Mucosa of stomach (tissue), 1 donor: ENCODE measurements at regions not wholly inside any gene's neighbourhood (a gene's known extent, or its start where the extent isn't known, plus 50 kb on each side); places are given as distances from the start of the nearest gene placed in this dataset.

Source experiments
- H3K27me3 ChIP-seq: one replicate; pipeline ENCODE4 v1.7.0; 2013; ENCODE audit warnings: mild to moderate bottlenecking, low read length; ENCODE audit not compliant: control insufficient read depth, insufficient read depth
- H3K36me3 ChIP-seq: one replicate; pipeline ENCODE4 v1.7.0; 2013; ENCODE audit warnings: low read length; ENCODE audit not compliant: control insufficient read depth, insufficient read depth
- H3K4me1 ChIP-seq: one replicate; pipeline ENCODE4 v1.7.0; 2013; ENCODE audit warnings: mild to moderate bottlenecking, low read length; ENCODE audit not compliant: control insufficient read depth, insufficient read depth
- H3K4me3 ChIP-seq: one replicate; pipeline ENCODE4 v1.7.0; 2013; ENCODE audit warnings: low read length
- H3K9ac ChIP-seq: one replicate; pipeline ENCODE4 v1.7.0; 2013; ENCODE audit warnings: mild to moderate bottlenecking, low read length, moderate library complexity
- H3K9me3 ChIP-seq: one replicate; pipeline ENCODE4 v1.7.0; 2013; ENCODE audit warnings: mild to moderate bottlenecking, low read length, moderate library complexity; ENCODE audit not compliant: control insufficient read depth
- donor health status: Pancreatic carcinoma.

GRCh38 chr16:55938126-55938525, 63.0 kb upstream of the CES5A start:
- no peaks in the 10 kb centered on the region for H3K27me3 ChIP-seq
- no peaks in the 10 kb centered on the region for H3K36me3 ChIP-seq
- H3K4me1 ChIP-seq = no peaks in the 10 kb centered on the region
- H3K9me3 ChIP-seq = no peaks in the 10 kb centered on the region
- no peak overlapping the region for H3K4me3 ChIP-seq
- H3K9ac ChIP-seq = no peak overlapping the region

- Histone ChIP-seq H3K4me1 (no peaks in the 10 kb centered on the region), H3K27me3 (no peaks in the 10 kb centered on the region), H3K4me3 (no peak overlapping the region), H3K36me3 (no peaks in the 10 kb centered on the region), H3K9me3 (no peaks in the 10 kb centered on the region), H3K9ac (no peak overlapping the region)
Measured at GRCh38 chr16:55933038-55933437, 57.9 kb upstream of the CES5A start.

DNA sequence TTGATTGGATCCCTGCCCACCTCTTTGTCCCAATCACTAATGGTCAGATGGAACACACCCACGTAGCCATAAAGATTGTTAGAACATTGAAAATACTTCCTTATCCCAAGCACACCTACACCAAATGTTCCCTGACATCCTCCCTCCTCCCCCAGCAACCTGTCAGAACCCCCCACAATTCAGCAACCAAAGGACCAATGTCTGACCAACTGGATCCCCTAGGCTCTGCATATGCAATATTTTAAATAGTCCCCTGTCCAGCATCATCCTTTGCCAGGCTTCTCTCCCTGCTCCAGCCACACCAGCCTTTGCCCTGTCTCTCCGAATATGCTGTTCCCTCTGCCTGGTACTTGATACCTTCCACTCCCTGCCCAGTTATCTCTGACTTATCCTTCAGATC, 54.9 kb upstream of the CES5A start:
- Histone ChIP-seq H3K9ac (no peak overlapping the region), H3K9me3 (no peaks in the 10 kb centered on the region), H3K27me3 (no peaks in the 10 kb centered on the region), H3K4me1 (no peaks in the 10 kb centered on the region), H3K36me3 (no peaks in the 10 kb centered on the region), H3K4me3 (no peak overlapping the region)

GRCh38 chr16:55929181-55929580, 54.0 kb upstream of the CES5A start:
- H3K36me3 ChIP-seq = no peaks in the 10 kb centered on the region
- no peak overlapping the region for H3K9ac ChIP-seq
- H3K9me3 ChIP-seq = no peaks in the 10 kb centered on the region
- H3K4me3 ChIP-seq = no peak overlapping the region
- H3K27me3 ChIP-seq = no peaks in the 10 kb centered on the region
- no peaks in the 10 kb centered on the region for H3K4me1 ChIP-seq

DNA sequence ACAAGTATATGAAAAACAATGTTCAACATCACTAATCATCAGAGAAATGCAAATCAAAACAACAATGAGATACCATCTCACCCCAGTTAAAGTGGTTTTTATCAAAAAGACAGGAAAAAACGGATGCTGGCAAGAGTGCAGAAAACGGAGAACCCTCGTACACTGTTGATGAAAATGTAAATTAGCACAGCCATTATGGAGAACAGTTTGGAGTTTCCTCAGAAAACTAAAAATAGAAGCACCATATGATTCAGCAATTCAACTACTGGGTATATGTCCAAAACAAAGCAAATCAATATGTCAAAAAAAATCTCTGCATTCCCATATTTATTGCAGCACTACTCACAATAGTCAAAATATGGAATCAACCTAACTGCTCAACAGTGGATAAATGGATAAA, 50.1 kb upstream of the CES5A start:
- no peak overlapping the region for H3K4me3 ChIP-seq
- H3K9me3 ChIP-seq = no peaks in the 10 kb centered on the region
- no peaks in the 10 kb centered on the region for H3K4me1 ChIP-seq
- H3K9ac ChIP-seq = no peak overlapping the region
- H3K27me3 ChIP-seq = no peaks in the 10 kb centered on the region
- H3K36me3 ChIP-seq = no peaks in the 10 kb centered on the region
